SK-N-MC (cell line): ENCODE measurements at regions not wholly inside any gene's neighbourhood (a gene's known extent, or its start where the extent isn't known, plus 50 kb on each side); places are given as distances from the start of the nearest gene placed in this dataset.

ENCODE experiments used
- DNase-seq: peaks from one replicate; pipeline ENCODE4 v3.0.0-alpha.2; 2011; ENCODE audit warnings: low read depth, low spot score
- H3K27ac ChIP-seq: fragments of 200-600 bp; sonication (generic); 2 replicates; pipeline ENCODE4 v1.5.1; 2016; ENCODE audit warnings: mixed run types
- H3K36me3 ChIP-seq: fragments of 200-600 bp; sonication (generic); 2 replicates; pipeline ENCODE4 v1.6.1; 2017; ENCODE audit warnings: antibody characterized with exemption, low read length, mixed read lengths; ENCODE audit not compliant: insufficient read depth
- H3K4me3 ChIP-seq: fragments of 200-600 bp; sonication (generic); 2 replicates; pipeline ENCODE4 v1.5.1; 2016
- H3K9ac ChIP-seq: fragments of 200-600 bp; sonication (generic); 2 replicates; pipeline ENCODE4 v1.8.0; 2017; ENCODE audit warnings: mixed run types, mixed read lengths; ENCODE audit not compliant: insufficient read length
- H3K9me3 ChIP-seq: fragments of 200-600 bp; sonication (generic); 2 replicates; pipeline ENCODE4 v1.6.1; 2017; ENCODE audit warnings: low read depth, mild to moderate bottlenecking, antibody characterized with exemption, low read length, moderate library complexity, mixed read lengths
- EZH2 ChIP-seq: fragments of 200-600 bp; sonication (generic); IDR thresholded peaks from one replicate; pipeline ENCODE4 v1.6.1; 2017; ENCODE audit warnings: antibody characterized with exemption
- FOXP2 ChIP-seq: optimal IDR thresholded peaks from 2 replicates; pipeline ENCODE3; 2011; ENCODE audit warnings: mild to moderate bottlenecking, moderate library complexity; ENCODE audit not compliant: insufficient read depth; ENCODE audit errors: extremely low read length, control extremely low read depth
- POLR2AphosphoS5 ChIP-seq: IDR thresholded peaks from 2 replicates; pipeline ENCODE4 v1.6.1; 2012; ENCODE audit warnings: mild to moderate bottlenecking, low read depth, low read length, borderline replicate concordance

DNA sequence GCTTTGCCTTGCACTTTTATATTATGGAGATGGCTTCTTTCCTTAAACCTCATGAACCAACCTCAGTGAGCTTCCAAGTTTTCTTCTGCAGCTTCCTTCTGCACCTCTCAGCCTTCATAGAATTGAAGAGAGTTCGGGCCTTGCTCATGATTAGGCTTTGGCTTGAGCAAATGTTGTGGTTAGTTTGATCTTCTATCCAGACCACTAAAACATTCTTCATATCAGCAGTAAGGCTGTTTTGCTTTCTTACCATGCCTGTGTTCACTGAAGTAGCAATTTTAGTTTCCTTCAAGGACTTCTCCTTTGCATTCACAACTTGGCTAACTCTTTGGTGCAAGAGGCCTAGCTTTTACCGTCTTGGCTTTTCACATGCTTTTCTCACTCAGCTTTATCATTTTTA lies 125.4 kb downstream of the SNAPC1 start:
- H3K27ac ChIP-seq, result no peak overlapping the region
- no peaks in the 10 kb centered on the region for H3K36me3 ChIP-seq
- no peaks in the 10 kb centered on the region for H3K9me3 ChIP-seq
- no peak for DNase-seq
- no peak overlapping the region for H3K4me3 ChIP-seq
- TF ChIP-seq POLR2AphosphoS5, result no peak
- TF ChIP-seq FOXP2, result no peak
- TF ChIP-seq EZH2, result no peak
- no peak overlapping the region for H3K9ac ChIP-seq

DNA sequence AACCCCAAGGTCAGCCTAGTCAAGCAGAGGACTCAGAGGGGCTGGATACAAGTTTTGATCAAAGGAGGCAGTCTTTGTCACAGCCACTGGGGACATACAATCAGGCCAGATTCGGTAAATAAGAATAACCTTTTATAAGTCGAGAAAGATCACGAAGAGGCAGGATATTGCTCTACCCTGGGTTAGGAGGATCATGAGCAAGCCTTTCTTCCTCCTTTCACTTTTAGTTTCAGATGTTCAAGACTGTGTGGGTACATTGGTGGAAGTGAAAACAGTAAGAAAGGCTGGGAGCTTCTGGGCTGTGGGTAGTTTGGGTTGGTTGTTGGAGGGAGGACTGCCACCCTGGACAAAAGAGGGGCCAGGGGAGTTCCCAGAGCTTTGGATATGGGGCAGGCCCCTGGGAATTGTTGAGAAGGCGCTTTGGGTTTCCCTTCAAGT lies 127.7 kb downstream of the SNAPC1 start:
- DNase-seq, result no peak
- TF ChIP-seq POLR2AphosphoS5, result no peak
- no peak for TF ChIP-seq EZH2
- no peak overlapping the region for H3K27ac ChIP-seq
- no peak overlapping the region for H3K9ac ChIP-seq
- no peaks in the 10 kb centered on the region for H3K9me3 ChIP-seq
- H3K4me3 ChIP-seq, result no peak overlapping the region
- no peaks in the 10 kb centered on the region for H3K36me3 ChIP-seq

DNA sequence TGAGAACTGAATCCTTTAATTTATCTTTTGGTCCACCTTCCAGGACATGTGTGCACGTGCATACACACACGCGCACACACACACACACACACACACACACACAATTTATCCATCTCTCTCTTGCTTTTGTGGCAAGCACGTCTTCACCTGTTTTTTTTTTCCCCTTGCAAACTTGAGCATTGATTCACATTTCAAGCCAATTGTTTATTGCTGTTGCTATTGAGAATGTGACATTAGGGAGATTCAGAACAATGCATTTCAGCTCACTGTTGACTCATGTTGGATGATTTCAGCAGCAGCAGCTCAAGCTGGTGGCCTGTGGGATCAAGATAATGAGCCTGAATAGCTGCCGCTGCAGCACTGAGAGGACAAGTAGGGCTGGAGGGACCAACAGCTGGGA lies 128.9 kb downstream of the SNAPC1 start:
- no peaks in the 10 kb centered on the region for H3K9me3 ChIP-seq
- no peaks in the 10 kb centered on the region for H3K36me3 ChIP-seq
- no peak overlapping the region for H3K27ac ChIP-seq
- no peak overlapping the region for H3K9ac ChIP-seq
- no peak for DNase-seq
- no peak overlapping the region for H3K4me3 ChIP-seq
- TF ChIP-seq POLR2AphosphoS5 (no peak), FOXP2 (no peak), EZH2 (no peak)

DNA sequence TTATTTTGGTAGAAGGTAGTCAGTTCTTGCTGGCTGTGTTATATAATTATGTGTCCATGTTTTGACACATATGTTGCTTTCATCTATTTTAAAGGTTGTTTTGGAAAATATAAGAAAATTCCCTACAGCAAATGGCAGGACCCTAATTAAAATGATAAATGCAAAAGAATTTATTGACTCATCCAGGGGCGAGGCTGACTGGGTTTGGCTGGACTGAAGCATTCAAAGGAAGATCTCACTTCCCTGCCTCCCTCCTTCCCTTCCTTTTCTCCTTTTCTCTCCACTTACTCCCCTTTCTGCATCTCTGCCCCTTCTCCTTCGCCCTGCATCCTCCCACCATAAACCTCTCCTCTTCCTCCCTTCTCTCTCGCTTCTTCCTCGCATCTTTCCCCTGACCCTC lies 129.6 kb downstream of the SNAPC1 start:
- no peak for DNase-seq
- Histone ChIP-seq H3K27ac (no peak overlapping the region), H3K4me3 (no peak overlapping the region), H3K9me3 (no peaks in the 10 kb centered on the region), H3K36me3 (no peaks in the 10 kb centered on the region), H3K9ac (no peak overlapping the region)
- no peak for TF ChIP-seq POLR2AphosphoS5
- TF ChIP-seq FOXP2, result no peak
- TF ChIP-seq EZH2, result no peak

DNA sequence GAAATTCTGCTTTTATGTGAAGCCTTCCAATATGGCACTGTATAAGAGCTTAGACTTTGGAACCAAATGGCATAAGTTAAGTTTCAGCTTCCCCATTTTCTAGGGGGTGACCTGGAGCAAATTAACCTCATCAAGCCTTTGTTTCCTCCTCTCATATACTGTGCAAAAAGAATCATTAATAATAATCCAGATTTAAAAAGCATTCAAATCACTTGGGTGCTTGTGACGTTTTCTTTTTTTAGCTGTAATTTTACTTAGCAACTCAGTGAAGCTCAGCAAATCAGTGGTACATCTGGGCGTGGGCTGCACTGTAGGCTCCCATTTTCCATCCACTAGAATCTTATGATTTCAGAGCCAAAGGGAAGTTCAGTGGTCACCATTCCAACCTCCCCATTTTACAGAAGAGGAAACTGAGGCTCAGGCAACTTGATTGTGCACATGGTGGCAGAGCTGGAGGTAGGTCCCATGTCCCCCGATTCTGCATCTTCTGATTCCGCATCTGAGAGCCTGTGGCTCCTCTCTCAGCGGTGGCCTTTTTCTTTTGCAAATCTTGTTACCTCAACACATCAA lies 131.2 kb downstream of the SNAPC1 start:
- TF ChIP-seq POLR2AphosphoS5 (no peak), FOXP2 (no peak), EZH2 (no peak)
- no peaks in the 10 kb centered on the region for H3K9me3 ChIP-seq
- H3K4me3 ChIP-seq, result no peak overlapping the region
- no peak overlapping the region for H3K27ac ChIP-seq
- DNase-seq, result no peak
- no peaks in the 10 kb centered on the region for H3K36me3 ChIP-seq
- H3K9ac ChIP-seq, result no peak overlapping the region

DNA sequence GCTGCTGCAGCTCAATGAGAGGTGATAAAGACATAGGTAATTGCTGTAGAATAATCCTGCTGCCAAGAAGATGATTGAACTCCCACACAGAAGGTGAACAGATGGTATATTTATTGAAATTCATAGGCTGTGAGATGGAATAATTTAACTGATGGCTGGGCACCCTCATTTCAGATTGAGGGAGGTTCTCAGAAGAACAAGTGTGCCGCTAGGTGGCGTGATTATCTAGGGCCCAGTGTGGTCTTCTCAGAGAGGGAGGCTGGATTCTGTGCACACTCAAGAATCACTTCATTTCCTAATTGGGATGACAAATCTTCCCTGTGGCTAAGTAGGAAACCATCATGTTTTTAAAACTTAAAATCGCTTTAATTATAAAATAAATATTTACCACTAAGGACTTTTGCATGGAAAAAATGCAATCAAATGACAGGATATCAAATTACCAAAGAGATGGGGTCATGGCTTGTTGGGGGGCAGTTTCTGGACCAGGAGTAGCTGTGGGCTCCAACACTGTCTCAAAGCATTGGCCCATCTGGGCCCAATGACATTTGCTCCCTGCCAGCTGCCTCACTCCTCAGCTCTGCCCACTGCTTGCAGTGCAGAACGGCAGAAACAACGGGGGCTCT lies 132.3 kb downstream of the SNAPC1 start:
- TF ChIP-seq EZH2 (no peak), FOXP2 (no peak), POLR2AphosphoS5 (no peak)
- H3K36me3 ChIP-seq, result no peaks in the 10 kb centered on the region
- no peak overlapping the region for H3K9ac ChIP-seq
- no peak overlapping the region for H3K4me3 ChIP-seq
- DNase-seq, result peak; percentile 18
- no peaks in the 10 kb centered on the region for H3K9me3 ChIP-seq
- H3K27ac ChIP-seq, result no peak overlapping the region

DNA sequence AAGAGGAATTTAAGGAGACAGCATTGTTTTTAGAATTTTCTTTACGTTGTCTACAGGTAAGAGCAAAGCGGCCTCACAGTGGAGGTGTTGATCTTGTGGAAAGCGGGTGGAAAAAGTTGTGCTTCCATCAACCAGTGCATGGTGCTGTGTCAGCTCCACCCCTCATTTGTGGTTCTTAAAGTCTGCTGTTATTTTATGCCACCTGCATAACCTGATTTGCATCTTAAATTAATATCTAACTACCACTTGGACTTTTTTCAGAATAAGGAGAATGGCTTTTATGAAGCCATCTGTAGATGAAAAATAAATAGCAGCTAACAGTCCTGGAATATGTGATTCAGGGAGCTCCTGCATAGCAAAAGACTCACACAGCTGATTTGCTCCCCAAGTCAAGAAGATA lies 135.1 kb downstream of the SNAPC1 start:
- Histone ChIP-seq H3K9me3 (no peaks in the 10 kb centered on the region), H3K27ac (no peak overlapping the region), H3K4me3 (no peak overlapping the region), H3K36me3 (no peaks in the 10 kb centered on the region), H3K9ac (no peak overlapping the region)
- no peak for TF ChIP-seq FOXP2
- TF ChIP-seq EZH2, result no peak
- no peak for TF ChIP-seq POLR2AphosphoS5
- DNase-seq, result no peak

DNA sequence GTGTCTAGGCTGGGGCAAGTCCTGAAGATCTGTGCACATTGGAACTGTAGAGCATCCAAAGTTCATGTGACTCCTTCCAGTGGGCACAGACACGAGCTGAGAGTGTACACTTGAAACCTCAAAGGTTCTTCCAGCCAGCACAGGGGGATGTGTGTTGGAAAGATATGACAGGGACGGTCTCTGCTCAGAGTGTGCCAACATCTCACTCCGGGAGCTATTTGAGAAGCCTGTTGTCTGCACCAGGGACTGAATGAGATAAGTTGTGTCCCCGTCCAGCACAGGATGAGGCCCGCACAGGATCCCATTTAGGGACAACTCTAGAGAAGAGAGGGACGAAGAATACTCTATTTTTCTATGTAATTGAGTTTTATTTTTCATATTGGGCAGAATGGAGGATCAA lies 136.3 kb downstream of the SNAPC1 start:
- Histone ChIP-seq H3K36me3 (no peaks in the 10 kb centered on the region), H3K4me3 (no peak overlapping the region), H3K27ac (no peak overlapping the region), H3K9ac (no peak overlapping the region), H3K9me3 (no peaks in the 10 kb centered on the region)
- TF ChIP-seq EZH2 (no peak), POLR2AphosphoS5 (no peak), FOXP2 (no peak)
- DNase-seq, result no peak

DNA sequence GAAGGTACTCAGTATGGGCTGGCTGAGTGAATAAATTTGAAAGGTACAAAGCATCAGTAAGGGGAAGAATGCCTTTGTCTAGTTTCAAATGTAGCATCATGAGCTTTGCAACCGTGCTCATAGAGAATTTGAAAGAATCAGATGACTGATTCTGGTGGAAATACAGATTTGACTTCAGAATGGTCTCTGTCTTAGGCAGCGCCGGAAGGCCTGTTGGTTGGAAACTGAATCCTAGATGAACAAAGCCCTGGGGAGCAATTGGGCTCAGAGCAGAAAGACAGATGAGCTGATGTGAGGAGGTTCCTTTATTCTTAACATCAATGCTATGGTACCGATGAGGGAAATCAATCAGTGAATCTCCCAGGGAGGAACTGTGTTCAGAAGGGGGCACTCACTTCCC lies 137.3 kb downstream of the SNAPC1 start:
- TF ChIP-seq EZH2 (no peak), POLR2AphosphoS5 (no peak), FOXP2 (no peak)
- no peak overlapping the region for H3K27ac ChIP-seq
- H3K9ac ChIP-seq, result no peak overlapping the region
- H3K4me3 ChIP-seq, result no peak overlapping the region
- H3K9me3 ChIP-seq, result no peaks in the 10 kb centered on the region
- DNase-seq, result no peak
- H3K36me3 ChIP-seq, result no peaks in the 10 kb centered on the region
